ENCODE measurements at regions not wholly inside any gene's neighbourhood (a gene's known extent, or its start where the extent isn't known, plus 50 kb on each side); places are given as distances from the start of the nearest gene placed in this dataset.

DNA sequence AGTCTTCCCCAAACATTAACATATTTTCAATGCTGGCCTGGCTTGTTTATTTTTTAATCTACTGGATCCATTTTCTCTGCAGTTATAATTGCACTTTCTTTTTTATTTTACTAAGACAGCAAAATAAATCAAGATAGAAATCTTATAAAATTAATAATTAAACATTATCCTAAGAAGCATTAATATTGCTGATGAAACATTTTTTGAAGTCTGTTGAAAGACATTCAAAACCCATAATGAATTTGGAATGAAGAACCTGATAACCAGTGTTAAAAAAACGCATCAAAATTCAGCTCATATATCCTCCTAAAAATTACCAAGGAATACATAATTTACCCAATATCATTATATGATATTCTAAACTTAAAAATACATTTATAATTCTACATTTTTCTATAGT lies 675.7 kb upstream of the PRMT6 start:
- TF ChIP-seq POLR2A (IDR thresholded peaks at IDR 0.05; ENCODE audit: low read depth, low read length) (no peak), TAF1 (IDR thresholded peaks at IDR 0.05; ENCODE audit: low read depth, low read length) (no peak), POLR2AphosphoS5 (IDR thresholded peaks at IDR 0.05; ENCODE audit: low read depth, low read length) (no peak), SPI1 (IDR thresholded peaks at IDR 0.05; ENCODE audit: low read depth, low read length) (no peak), POU2F2 (IDR thresholded peaks at IDR 0.05; ENCODE audit: low read depth, low read length) (no peak), PAX5 (IDR thresholded peaks at IDR 0.05; ENCODE audit: insufficient read depth, low read length, severe bottlenecking) (no peak)
